WTC11 (cell line): ENCODE measurements at regions not wholly inside any gene's neighbourhood (a gene's known extent, or its start where the extent isn't known, plus 50 kb on each side); places are given as distances from the start of the nearest gene placed in this dataset.

Experiments
- ATAC-seq: fragments of 200-7000 bp; cut with Tn5 transposase; 2 replicates; pipeline ENCODE4 v1.10.0; 2021; ENCODE audit warnings: mild to moderate bottlenecking, moderate library complexity
- CTCF ChIA-PET: fragments of 300-600 bp; sonication (Branson Sonifier 250); formaldehyde crosslinking; loops from one replicate; lab custom pipeline; 2021; ENCODE audit warnings: antibody characterized with exemption; lab: Charles Lee
- POLR2A ChIA-PET: fragments of 350-600 bp; sonication (Branson Sonifier 250); formaldehyde crosslinking; loops from one replicate; lab custom pipeline; 2021; ENCODE audit warnings: antibody characterized with exemption; lab: Charles Lee
- DNase-seq: peaks from one replicate; pipeline ENCODE4 v3.0.0; 2021; ENCODE audit warnings: low spot score
- H3K27ac Mint-ChIP-seq: 2 replicates; pipeline ENCODE4 v1.8.0; 2021; ENCODE audit warnings: mixed read lengths
- H3K27me3 Mint-ChIP-seq: 2 replicates; pipeline ENCODE4 v1.8.0; 2021; ENCODE audit warnings: low read depth, mild to moderate bottlenecking, moderate library complexity, mixed read lengths
- H3K36me3 Mint-ChIP-seq: 2 replicates; pipeline ENCODE4 v1.8.0; 2021; ENCODE audit warnings: mixed read lengths
- H3K4me1 Mint-ChIP-seq: 2 replicates; pipeline ENCODE4 v1.8.0; 2022; ENCODE audit warnings: mixed read lengths
- H3K4me3 Mint-ChIP-seq: 2 replicates; pipeline ENCODE4 v1.8.0; 2021; ENCODE audit warnings: mild to moderate bottlenecking, moderate library complexity, mixed read lengths
- H3K9me3 Mint-ChIP-seq: 2 replicates; pipeline ENCODE4 v1.8.0; 2021; ENCODE audit warnings: mixed read lengths
- ARID4B ChIP-seq: sonication (generic); formaldehyde crosslinking; IDR thresholded peaks from 2 replicates; pipeline ENCODE4 v1.8.0; 2023; ENCODE audit warnings: missing genetic modification reagents, mild to moderate bottlenecking, borderline replicate concordance
- ATF3 ChIP-seq: sonication (generic); formaldehyde crosslinking; conservative IDR thresholded peaks from 2 replicates; pipeline ENCODE4 v1.8.1; 2022; ENCODE audit warnings: mild to moderate bottlenecking, missing genetic modification reagents
- CTCF ChIP-seq: fragments of 200-600 bp; IDR thresholded peaks from 2 replicates; pipeline ENCODE4 v1.8.0; 2022; ENCODE audit warnings: antibody characterized with exemption
- GRHL2 ChIP-seq: fragments of 250-450 bp; sonication (Bioruptor Pico); IDR thresholded peaks from 2 replicates; pipeline ENCODE4 v1.8.0; 2022; ENCODE audit warnings: mild to moderate bottlenecking, moderate library complexity; ENCODE audit not compliant: insufficient replicate concordance, severe bottlenecking
- HMGXB4 ChIP-seq: sonication (generic); formaldehyde crosslinking; IDR thresholded peaks from 2 replicates; pipeline ENCODE4 v1.8.1; 2023; ENCODE audit warnings: mild to moderate bottlenecking, moderate library complexity, missing genetic modification reagents
- JAZF1 ChIP-seq: fragments of 250-450 bp; sonication (Bioruptor Pico); IDR thresholded peaks from 2 replicates; pipeline ENCODE4 v1.9.0; 2021; ENCODE audit warnings: moderate library complexity, mild to moderate bottlenecking, inconsistent platforms
- JUN ChIP-seq: sonication (generic); formaldehyde crosslinking; IDR thresholded peaks from 2 replicates; pipeline ENCODE4 v1.8.0; 2023; ENCODE audit warnings: mild to moderate bottlenecking, missing genetic modification reagents
- OVOL2 ChIP-seq: fragments of 250-450 bp; sonication (Bioruptor Pico); IDR thresholded peaks from 2 replicates; pipeline ENCODE4 v1.9.0; 2021; ENCODE audit warnings: mild to moderate bottlenecking, borderline replicate concordance
- SOX15 ChIP-seq: fragments of 250-450 bp; sonication (Bioruptor Pico); IDR thresholded peaks from 2 replicates; pipeline ENCODE4 v1.9.0; 2021; ENCODE audit warnings: mild to moderate bottlenecking
- TEAD1 ChIP-seq: sonication (generic); formaldehyde crosslinking; IDR thresholded peaks from 2 replicates; pipeline ENCODE4 v1.8.0; 2022; ENCODE audit warnings: mild to moderate bottlenecking, missing genetic modification reagents
- ZBTB43 ChIP-seq: sonication (generic); formaldehyde crosslinking; IDR thresholded peaks from 2 replicates; pipeline ENCODE4 v1.8.1; 2023; ENCODE audit warnings: mild to moderate bottlenecking, missing genetic modification reagents
- ZNF232 ChIP-seq: sonication (generic); formaldehyde crosslinking; IDR thresholded peaks from 2 replicates; pipeline ENCODE4 v1.8.0; 2022; ENCODE audit warnings: mild to moderate bottlenecking, missing genetic modification reagents
- ZNF396 ChIP-seq: fragments of 250-450 bp; sonication (Bioruptor Pico); IDR thresholded peaks from 2 replicates; pipeline ENCODE4 v1.8.0; 2021; ENCODE audit warnings: mild to moderate bottlenecking, moderate library complexity, borderline replicate concordance
- ZNF671 ChIP-seq: fragments of 250-450 bp; sonication (Bioruptor Pico); IDR thresholded peaks from 2 replicates; pipeline ENCODE4 v1.8.0; 2021; ENCODE audit warnings: mild to moderate bottlenecking
- ZSCAN18 ChIP-seq: fragments of 250-450 bp; sonication (Bioruptor Pico); IDR thresholded peaks from 2 replicates; pipeline ENCODE4 v2.1.2; 2022; ENCODE audit warnings: mild to moderate bottlenecking, moderate library complexity

GRCh38 chr14:27228053-27228452, 630.2 kb upstream of the NOVA1 start:
- Mint-ChIP-seq H3K9me3 (peaks cover 10% of the 10 kb centered on the region), H3K27me3 (no peaks in the 10 kb centered on the region), H3K4me1 (no peaks in the 10 kb centered on the region), H3K4me3 (no peak overlapping the region), H3K27ac (no peak overlapping the region), H3K36me3 (no peaks in the 10 kb centered on the region)
- CTCF ChIA-PET, result no interaction called here
- TF ChIP-seq JAZF1 (CRISPR knock-in tag), result no peak
- no peak for TF ChIP-seq ARID4B (CRISPR knock-in tag)
- ATAC-seq, result no peak
- no peak for DNase-seq
- POLR2A ChIA-PET, result no interaction called here

GRCh38 chr14:27234331-27234730, 636.5 kb upstream of the NOVA1 start:
- TF ChIP-seq ATF3 (CRISPR knock-in tag) (no peak), TEAD1 (CRISPR knock-in tag) (no peak), ZNF232 (no peak), CTCF (no peak), ZNF671 (CRISPR knock-in tag) (no peak), ZNF396 (CRISPR knock-in tag) (no peak), GRHL2 (no peak), JUN (CRISPR knock-in tag) (no peak), ZBTB43 (CRISPR knock-in tag) (no peak), OVOL2 (CRISPR knock-in tag) (no peak), ZSCAN18 (no peak), HMGXB4 (no peak), SOX15 (CRISPR knock-in tag) (no peak)
- TF ChIP-seq, all 79 proteins: peak for 0
- Mint-ChIP-seq H3K36me3 (no peaks in the 10 kb centered on the region), H3K27me3 (no peaks in the 10 kb centered on the region), H3K27ac (no peak overlapping the region), H3K4me3 (no peak overlapping the region), H3K4me1 (no peaks in the 10 kb centered on the region), H3K9me3 (peaks cover 10% of the 10 kb centered on the region)
- DNase-seq (no peak), ATAC-seq (no peak)
- POLR2A ChIA-PET, result no interaction called here
- CTCF ChIA-PET, result no interaction called here
